ENCODE measurements at regions not wholly inside any gene's neighbourhood (a gene's known extent, or its start where the extent isn't known, plus 50 kb on each side); places are given as distances from the start of the nearest gene placed in this dataset.

- Histone ChIP-seq H3K9me3 (ENCODE audit: control insufficient read depth in 4 of 4, insufficient read depth in 3 of 4, low read length in 3 of 4) (peaks cover 0 to 2% (median 0%) of the 10 kb centered on the region in 4 donors), H3K4me3 (no peak overlapping the region), H3K4me1 (ENCODE audit: control insufficient read depth in 5 of 5, insufficient read depth in 5 of 5, low read length in 5 of 5) (no peaks in the 10 kb centered on the region), H3K36me3 (ENCODE audit: control insufficient read depth in 4 of 4, insufficient read depth in 4 of 4, low read length in 4 of 4) (no peaks in the 10 kb centered on the region), H3K9ac (ENCODE audit: insufficient read depth in 1 of 2, low read length in 2 of 2) (no peak overlapping the region), H3K27me3 (ENCODE audit: control insufficient read depth in 3 of 3, insufficient read depth in 3 of 3, low read length in 2 of 3) (no peaks in the 10 kb centered on the region), H3K27ac (ENCODE audit: low read depth in 1 of 2, low read length in 1 of 2) (no peak overlapping the region)
- no peak for ATAC-seq (ENCODE audit: insufficient read depth, low FRiP score)
- TF ChIP-seq CTCF (IDR thresholded peaks at IDR 0.05; ENCODE audit: control extremely low read depth, extremely low read depth) = no peak
- WGBS, 2 donors = 61 to 85% methylated on average over 2 of the region's 2 CpGs
- no peak for DNase-seq
These were observed 170.3 kb downstream of the TBX22 start for GRCh38 chrX:80184854-80185253.

- Histone ChIP-seq H3K9ac (ENCODE audit: insufficient read depth in 1 of 2, low read length in 2 of 2) (no peak overlapping the region), H3K27me3 (ENCODE audit: control insufficient read depth in 3 of 3, insufficient read depth in 3 of 3, low read length in 2 of 3) (no peaks in the 10 kb centered on the region), H3K9me3 (ENCODE audit: control insufficient read depth in 4 of 4, insufficient read depth in 3 of 4, low read length in 3 of 4) (peaks cover 0 to 2% (median 0%) of the 10 kb centered on the region in 4 donors), H3K27ac (ENCODE audit: low read depth in 1 of 2, low read length in 1 of 2) (no peak overlapping the region), H3K36me3 (ENCODE audit: control insufficient read depth in 4 of 4, insufficient read depth in 4 of 4, low read length in 4 of 4) (no peaks in the 10 kb centered on the region), H3K4me3 (no peak overlapping the region), H3K4me1 (ENCODE audit: control insufficient read depth in 5 of 5, insufficient read depth in 5 of 5, low read length in 5 of 5) (no peaks in the 10 kb centered on the region)
- no peak for DNase-seq
- no peak for TF ChIP-seq CTCF (IDR thresholded peaks at IDR 0.05; ENCODE audit: control extremely low read depth, extremely low read depth)
- no peak for ATAC-seq (ENCODE audit: insufficient read depth, low FRiP score)
- 56 to 61% methylated on average over 2 of the region's 2 CpGs for WGBS, 2 donors
These were observed 192.1 kb downstream of the TBX22 start for GRCh38 chrX:80206647-80207046.

- 75 to 83% methylated on average over 6 of the region's 6 CpGs for WGBS, 2 donors
- H3K9me3 ChIP-seq (ENCODE audit: control insufficient read depth in 4 of 4, insufficient read depth in 3 of 4, low read length in 3 of 4) = peaks cover 0 to 2% (median 0%) of the 10 kb centered on the region in 4 donors
- H3K27me3 ChIP-seq (ENCODE audit: control insufficient read depth in 3 of 3, insufficient read depth in 3 of 3, low read length in 2 of 3) = no peaks in the 10 kb centered on the region
- H3K4me1 ChIP-seq (ENCODE audit: control insufficient read depth in 5 of 5, insufficient read depth in 5 of 5, low read length in 5 of 5) = no peaks in the 10 kb centered on the region
- no peak for DNase-seq
- no peak for ATAC-seq (ENCODE audit: insufficient read depth, low FRiP score)
- H3K9ac ChIP-seq (ENCODE audit: insufficient read depth in 1 of 2, low read length in 2 of 2) = no peak overlapping the region
- H3K27ac ChIP-seq (ENCODE audit: low read depth in 1 of 2, low read length in 1 of 2) = no peak overlapping the region
- H3K36me3 ChIP-seq (ENCODE audit: control insufficient read depth in 4 of 4, insufficient read depth in 4 of 4, low read length in 4 of 4) = no peaks in the 10 kb centered on the region
- no peak overlapping the region for H3K4me3 ChIP-seq
- no peak for TF ChIP-seq CTCF (IDR thresholded peaks at IDR 0.05; ENCODE audit: control extremely low read depth, extremely low read depth)
These were observed 192.8 kb downstream of the TBX22 start for GRCh38 chrX:80207327-80207726.

- no peaks in the 10 kb centered on the region for H3K4me1 ChIP-seq (ENCODE audit: control insufficient read depth in 5 of 5, insufficient read depth in 5 of 5, low read length in 5 of 5)
- TF ChIP-seq CTCF (IDR thresholded peaks at IDR 0.05; ENCODE audit: control extremely low read depth, extremely low read depth) = no peak
- H3K4me3 ChIP-seq = no peak overlapping the region
- DNase-seq = no peak
- no peak overlapping the region for H3K27ac ChIP-seq (ENCODE audit: low read depth in 1 of 2, low read length in 1 of 2)
- peaks cover 0 to 17% (median 5%) of the 10 kb centered on the region in 4 donors for H3K9me3 ChIP-seq (ENCODE audit: control insufficient read depth in 4 of 4, insufficient read depth in 3 of 4, low read length in 3 of 4)
- 55 to 68% methylated on average over 2 of the region's 2 CpGs for WGBS, 2 donors
- H3K27me3 ChIP-seq (ENCODE audit: control insufficient read depth in 3 of 3, insufficient read depth in 3 of 3, low read length in 2 of 3) = no peaks in the 10 kb centered on the region
- no peaks in the 10 kb centered on the region for H3K36me3 ChIP-seq (ENCODE audit: control insufficient read depth in 4 of 4, insufficient read depth in 4 of 4, low read length in 4 of 4)
- H3K9ac ChIP-seq (ENCODE audit: insufficient read depth in 1 of 2, low read length in 2 of 2) = no peak overlapping the region
- no peak for ATAC-seq (ENCODE audit: insufficient read depth, low FRiP score)
These were observed 201.5 kb downstream of the TBX22 start for GRCh38 chrX:80216086-80216485.

All from lung (tissue), 11 donors.